T-helper 2 cell (primary cell): ENCODE measurements at regions not wholly inside any gene's neighbourhood (a gene's known extent, or its start where the extent isn't known, plus 50 kb on each side); places are given as distances from the start of the nearest gene placed in this dataset.
"Not testable (repeated sequence)": the region's sequence is repeated elsewhere in the genome, so short reads cannot be mapped to it uniquely, and the experiment has no call there.

Experiments used
- DNase-seq, 5 experiments: peaks; one replicate each; pipeline versions ENCODE4 v3.0.0 to v3.0.0-alpha.2; 2012 to 2022

DNA sequence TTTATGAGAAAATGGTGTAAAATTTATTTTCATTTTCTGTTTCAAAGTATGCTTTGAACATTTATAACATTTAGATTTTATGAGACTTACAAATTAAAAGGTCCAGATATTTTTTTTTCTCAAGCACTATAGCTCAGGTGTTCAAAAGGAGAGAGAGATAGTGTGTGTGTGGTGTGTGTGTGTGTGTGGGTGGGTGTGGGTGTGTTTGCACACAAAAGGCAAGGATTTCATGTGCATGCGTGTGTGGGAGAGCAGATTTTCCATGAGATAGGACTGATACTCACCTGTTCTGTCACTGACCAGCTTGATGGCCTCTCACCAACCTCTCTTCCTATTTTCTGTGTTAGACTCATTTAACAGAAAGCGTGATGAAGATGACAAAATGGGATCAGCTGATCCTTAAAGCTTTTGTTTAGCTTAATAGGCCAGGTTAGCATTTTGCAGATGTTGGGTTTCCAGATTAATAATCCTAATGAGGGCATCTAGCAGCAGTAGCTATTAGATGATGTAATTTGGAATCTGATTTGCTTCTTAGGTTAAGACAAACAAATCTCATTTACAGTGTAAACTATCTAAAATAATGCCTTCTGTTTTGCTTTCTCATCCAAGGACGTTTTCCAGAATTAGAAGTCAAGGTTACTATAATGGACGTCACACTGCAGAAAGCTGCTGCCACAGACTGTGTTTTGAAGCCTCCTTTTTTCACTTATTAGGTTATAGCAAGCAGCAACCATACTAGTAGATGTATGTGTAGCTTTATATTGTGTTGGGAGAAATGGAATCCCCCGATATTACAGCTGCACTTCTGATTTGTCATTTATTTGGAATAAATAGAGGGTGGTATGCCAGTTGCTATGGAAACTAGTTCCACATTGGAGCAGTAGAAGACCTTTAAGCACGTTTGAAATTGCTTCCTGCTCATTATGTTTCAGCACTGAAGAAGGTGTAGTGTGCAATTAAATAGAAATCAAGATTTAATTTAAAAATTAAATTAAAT is 355.6 kb downstream of the TAF11L14 start:
- no peak for DNase-seq

DNA sequence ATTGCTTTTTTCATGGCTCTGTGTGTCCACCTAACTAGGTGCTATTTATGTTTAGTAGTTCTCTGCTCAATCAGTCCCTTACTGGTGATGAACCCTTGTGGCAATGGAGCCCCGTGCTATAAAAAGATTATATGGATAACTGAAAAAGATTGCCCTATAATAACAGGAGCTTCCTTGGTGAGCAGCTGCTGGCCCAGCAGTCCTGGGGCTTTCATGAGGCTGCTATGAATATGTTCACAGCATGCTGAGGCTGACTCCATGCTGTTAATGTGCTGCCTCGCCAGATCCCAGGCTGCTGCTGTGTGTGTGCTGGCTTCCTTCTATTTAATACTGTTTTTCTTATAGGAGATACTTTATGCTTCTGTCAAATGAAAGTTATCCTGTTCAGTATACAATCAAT is 357.5 kb downstream of the TAF11L14 start:
- no peak for DNase-seq

DNA sequence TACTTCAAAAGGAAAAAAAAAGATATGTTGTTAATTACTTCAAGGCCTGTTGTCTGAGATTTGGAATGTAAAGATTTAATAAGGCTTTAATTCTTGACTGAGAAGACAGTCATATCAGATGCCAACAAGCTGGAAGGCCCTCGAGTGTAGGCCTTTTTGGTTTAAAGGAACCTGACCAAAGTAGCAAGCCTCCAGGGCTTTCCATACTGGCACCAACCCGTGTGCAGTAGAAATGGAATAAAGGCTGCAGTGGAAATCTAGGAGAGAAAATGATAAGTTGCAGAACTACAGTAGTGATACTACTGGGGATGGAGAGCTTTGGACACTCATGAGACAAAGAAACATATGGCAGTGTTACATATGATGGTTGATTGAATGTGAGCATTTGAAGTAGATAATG is 358.0 kb downstream of the TAF11L14 start:
- no peak for DNase-seq

GRCh38 chr5:17995997-17996396 is 361.7 kb downstream of the TAF11L14 start:
- no peak for DNase-seq

DNA sequence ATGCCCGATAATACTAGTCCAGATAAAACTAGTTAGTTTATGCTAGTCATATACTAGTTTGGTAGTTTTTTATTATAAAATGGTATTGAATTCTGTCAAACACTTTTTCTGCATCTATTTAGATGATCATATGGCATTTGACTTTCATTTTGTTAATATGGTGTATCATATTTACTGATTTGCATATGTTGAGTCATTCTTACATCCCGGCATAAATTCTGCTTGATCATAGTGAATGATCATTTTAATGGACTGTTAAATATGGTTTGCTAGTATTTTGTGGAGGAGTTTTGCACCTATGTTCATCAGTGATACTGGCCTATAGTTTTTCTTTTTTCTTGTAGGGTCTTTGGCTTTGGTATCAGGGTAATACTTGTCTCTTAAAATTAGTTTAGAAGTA is 365.6 kb downstream of the TAF11L14 start:
- no peak for DNase-seq

- no peak for DNase-seq
These were observed 366.5 kb downstream of the TAF11L14 start for GRCh38 chr5:18000744-18001143.

DNA sequence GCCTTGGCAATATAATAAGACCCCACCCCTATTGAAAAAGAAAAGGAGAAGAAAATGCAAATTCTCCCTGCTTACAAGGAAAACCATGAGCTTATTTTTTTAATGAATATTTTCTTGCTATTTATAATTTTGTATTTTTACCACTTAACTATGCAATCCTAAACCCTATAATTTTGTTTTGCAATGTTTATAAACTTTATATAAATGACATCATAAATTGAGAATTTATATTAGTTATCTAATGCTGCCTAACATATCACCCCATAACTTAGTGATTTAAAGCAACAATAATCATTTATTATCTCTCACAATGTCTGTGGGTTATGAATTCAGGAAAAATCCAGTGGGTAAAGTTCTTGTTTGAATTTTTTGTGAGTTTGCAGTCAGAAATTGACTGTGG is 369.1 kb downstream of the TAF11L14 start:
- DNase-seq = no peak

- DNase-seq = no peak
These were observed 369.5 kb downstream of the TAF11L14 start for GRCh38 chr5:18003784-18004183.

- not testable (repeated sequence) for DNase-seq
These were observed 372.0 kb downstream of the TAF11L14 start for GRCh38 chr5:18006235-18006634.

- DNase-seq = no peak
These were observed 374.7 kb downstream of the TAF11L14 start for GRCh38 chr5:18008940-18009339.

DNA sequence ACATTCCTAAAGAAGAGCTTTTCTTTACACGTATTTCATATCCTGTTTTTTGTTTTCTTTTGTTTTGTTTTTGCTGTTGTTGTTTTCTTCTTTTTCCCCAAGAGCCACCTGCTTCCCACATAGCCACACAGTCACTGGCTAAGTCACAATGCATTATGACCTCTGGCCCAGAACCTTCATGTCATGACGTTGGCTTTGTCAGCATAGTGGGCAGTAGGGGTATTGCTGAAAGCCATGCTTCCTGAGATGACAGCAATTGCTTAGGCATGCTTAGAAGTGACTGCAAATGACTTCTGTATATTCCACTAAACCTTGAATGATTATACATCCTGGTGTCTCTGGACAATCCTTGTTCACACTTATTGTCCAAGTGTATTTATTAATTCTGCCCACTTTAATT is 375.8 kb downstream of the TAF11L14 start:
- DNase-seq = no peak

GRCh38 chr5:18018472-18018871 is 384.2 kb downstream of the TAF11L14 start:
- DNase-seq = no peak

GRCh38 chr5:18023275-18023674 is 389.0 kb downstream of the TAF11L14 start:
- no peak for DNase-seq

- DNase-seq = no peak
These were observed 389.7 kb downstream of the TAF11L14 start for GRCh38 chr5:18023986-18024385.

DNA sequence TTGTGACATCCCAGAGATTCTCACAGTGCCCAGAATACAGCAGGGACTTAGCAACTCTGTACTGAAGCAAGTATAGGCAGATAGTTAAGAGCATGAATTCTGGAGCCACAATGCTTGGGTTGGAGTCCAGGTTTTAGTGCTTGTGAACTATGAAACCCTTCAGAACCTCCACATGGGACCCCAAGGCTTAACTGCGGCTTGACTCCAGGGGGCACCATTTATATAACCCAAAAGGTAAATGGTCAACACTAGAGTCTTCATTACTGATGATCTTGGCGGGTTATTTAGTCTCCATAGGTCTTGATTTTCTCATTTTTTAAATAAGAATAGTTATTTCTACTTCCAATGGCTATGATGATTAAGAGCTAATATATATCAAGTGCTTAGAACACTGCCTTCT is 390.3 kb downstream of the TAF11L14 start:
- DNase-seq = no peak

DNA sequence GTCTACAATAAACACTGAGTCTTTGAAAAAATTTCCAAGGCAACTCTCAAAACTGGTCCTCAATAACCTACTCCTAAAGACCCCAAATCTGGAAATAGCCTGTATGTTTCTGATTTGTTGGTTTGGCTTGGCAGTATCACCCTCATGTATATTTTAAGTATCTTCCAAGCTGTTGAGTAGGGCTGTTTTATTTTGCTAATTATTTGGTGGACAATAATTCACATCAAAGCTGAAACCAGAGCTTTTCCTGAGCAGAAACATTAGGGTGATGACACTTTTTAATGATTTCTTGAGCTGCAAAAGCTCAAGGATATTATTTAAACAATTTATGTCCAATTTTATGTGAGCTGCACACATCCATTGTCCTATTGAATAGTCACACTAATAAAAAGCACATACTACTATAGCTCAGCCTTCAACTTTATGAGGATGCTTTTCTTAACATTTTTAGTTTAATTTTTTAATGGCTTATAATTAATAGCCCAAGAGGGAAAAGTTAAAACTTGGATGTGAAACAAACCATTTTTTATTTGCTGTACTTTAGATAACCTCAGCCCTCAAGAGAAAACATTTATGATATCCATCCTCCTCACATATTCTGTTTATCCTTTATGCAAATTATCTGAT is 393.1 kb downstream of the TAF11L14 start:
- no peak for DNase-seq

DNA sequence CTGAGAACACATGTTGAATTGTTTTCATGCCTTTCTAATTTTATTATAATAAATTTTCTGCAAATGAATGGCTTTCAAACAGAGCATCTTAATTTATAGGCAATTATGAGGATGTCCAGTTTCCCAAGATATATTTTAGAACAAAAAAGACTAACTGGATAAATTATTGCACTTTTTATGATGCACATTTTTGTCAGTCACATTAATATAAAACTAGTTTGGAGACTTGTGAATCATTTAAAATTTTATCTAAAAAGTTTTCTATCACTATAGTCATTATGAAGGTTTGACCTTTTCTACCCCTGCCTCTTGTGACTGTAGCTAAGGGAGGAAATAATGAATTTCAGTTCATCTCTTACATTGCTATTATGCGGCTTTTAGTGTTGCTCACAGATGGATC is 393.8 kb downstream of the TAF11L14 start:
- no peak for DNase-seq

DNA sequence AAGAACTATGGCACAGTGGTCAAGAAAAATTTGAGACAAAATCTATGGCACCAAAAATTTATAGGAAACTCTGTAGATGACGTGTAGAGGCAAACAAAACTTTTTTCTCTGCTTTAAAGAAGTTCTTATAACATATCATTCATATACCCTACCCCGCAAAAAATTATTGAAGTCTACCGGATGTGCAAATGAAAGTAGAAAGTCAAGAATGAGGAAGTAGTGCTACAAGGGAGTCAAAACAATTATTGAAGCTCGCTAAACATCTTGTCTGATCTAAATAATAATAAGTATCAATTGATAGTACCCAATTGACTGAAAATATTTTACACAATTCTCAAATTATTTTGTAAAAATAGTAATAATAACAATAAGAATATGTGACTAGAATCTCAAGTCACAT is 398.5 kb downstream of the TAF11L14 start:
- DNase-seq = no peak

- DNase-seq = no peak
These were observed 402.3 kb downstream of the TAF11L14 start for GRCh38 chr5:18036531-18036930.

GRCh38 chr5:18037718-18038117 is 403.5 kb downstream of the TAF11L14 start:
- no peak for DNase-seq

GRCh38 chr5:18043344-18043743 is 409.1 kb downstream of the TAF11L14 start:
- DNase-seq = no peak

GRCh38 chr5:18048449-18048848 is 414.2 kb downstream of the TAF11L14 start:
- no peak for DNase-seq

GRCh38 chr5:18050345-18050744 is 416.1 kb downstream of the TAF11L14 start:
- no peak for DNase-seq

DNA sequence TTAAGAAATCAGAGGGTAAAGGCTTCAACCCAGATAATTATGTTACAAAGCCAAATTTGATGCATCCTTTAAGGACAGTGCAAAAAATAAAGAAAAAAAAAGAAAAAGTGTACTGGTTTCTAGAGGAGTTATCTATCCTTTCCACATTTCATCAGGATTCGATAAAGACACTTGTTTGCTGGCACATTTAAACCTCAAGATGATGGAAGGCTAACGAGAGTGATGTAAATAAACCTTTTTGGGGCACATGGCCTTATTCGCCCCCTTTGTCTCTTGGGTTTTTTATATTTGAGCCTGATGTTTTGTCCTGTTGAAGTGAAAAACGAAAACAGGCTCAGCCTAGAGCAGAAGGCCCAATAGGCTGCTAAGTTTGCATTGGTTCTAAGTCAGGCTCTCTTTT is 416.5 kb downstream of the TAF11L14 start:
- DNase-seq = no peak
